ENCODE measurements at regions not wholly inside any gene's neighbourhood (a gene's known extent, or its start where the extent isn't known, plus 50 kb on each side); places are given as distances from the start of the nearest gene placed in this dataset.

DNA sequence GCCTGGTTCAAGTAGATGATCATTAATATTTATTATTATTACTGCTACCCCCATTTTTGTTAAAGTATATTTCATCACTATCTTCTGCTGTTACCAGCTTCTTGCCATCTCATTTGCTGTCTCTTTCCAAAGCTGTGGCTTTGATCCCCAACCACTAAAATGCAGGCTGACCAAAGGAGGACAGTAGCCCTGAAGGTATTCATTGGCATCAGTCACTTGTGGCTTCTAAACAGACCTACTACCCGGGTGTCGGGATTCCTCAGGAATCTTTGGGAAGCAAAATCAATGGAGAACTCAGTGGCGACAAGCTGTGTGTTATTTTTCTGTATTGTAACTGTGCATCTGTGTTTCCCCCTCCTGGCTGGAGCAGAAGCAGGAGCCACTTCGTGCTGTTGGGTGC is 379.2 kb upstream of the ERCC4 start:
- no peaks in the 10 kb centered on the region for H3K27me3 ChIP-seq (ENCODE audit: low read length)
- H3K9ac ChIP-seq (ENCODE audit: low read length) = no peak overlapping the region
- H3K27ac ChIP-seq (ENCODE audit: low read length) = no peak overlapping the region
- no peaks in the 10 kb centered on the region for H3K9me3 ChIP-seq (ENCODE audit: low read length)
- no peaks in the 10 kb centered on the region for H4K20me1 ChIP-seq (ENCODE audit: insufficient read depth, low read depth, low read length)
- no peak overlapping the region for H2AFZ ChIP-seq (ENCODE audit: low read length)
- no peak for DNase-seq
- H3K9me2 ChIP-seq (replicated peaks; ENCODE audit: insufficient read depth, low read length) = no peaks in the 10 kb centered on the region
- H3K4me3 ChIP-seq (ENCODE audit: low read length) = no peak overlapping the region
- no peaks in the 10 kb centered on the region for H3K36me3 ChIP-seq (ENCODE audit: insufficient read depth, low read length)
- H3K79me2 ChIP-seq (ENCODE audit: low read length) = no peaks in the 10 kb centered on the region
- H3K4me1 ChIP-seq (ENCODE audit: low read length) = no peaks in the 10 kb centered on the region
- H3K4me2 ChIP-seq (ENCODE audit: low read depth, low read length, poor library complexity, severe bottlenecking) = no peak overlapping the region

DNA sequence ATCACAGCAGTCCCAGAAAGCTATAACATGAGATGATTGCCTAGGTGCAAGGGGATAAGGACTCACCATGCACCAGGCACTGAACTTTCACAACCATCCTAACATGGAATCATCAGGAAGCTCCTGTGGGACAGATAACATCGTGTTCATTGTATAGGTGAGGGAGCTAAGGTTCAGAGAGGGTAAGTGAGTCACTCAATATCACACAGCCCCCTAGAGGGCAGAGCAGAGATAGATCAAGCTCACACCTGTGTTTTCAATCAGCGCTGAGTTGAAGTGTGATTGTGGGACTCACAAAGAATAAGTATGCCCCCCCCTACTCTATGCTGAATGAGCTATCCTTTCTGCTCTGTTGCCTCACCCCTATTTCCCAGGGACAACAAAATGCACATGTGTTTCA is 377.7 kb upstream of the ERCC4 start:
- no peak overlapping the region for H3K4me3 ChIP-seq (ENCODE audit: low read length)
- H3K9me3 ChIP-seq (ENCODE audit: low read length) = no peaks in the 10 kb centered on the region
- H3K4me1 ChIP-seq (ENCODE audit: low read length) = no peaks in the 10 kb centered on the region
- H3K4me2 ChIP-seq (ENCODE audit: low read depth, low read length, poor library complexity, severe bottlenecking) = no peak overlapping the region
- H3K79me2 ChIP-seq (ENCODE audit: low read length) = no peaks in the 10 kb centered on the region
- H3K9me2 ChIP-seq (replicated peaks; ENCODE audit: insufficient read depth, low read length) = no peaks in the 10 kb centered on the region
- no peaks in the 10 kb centered on the region for H3K27me3 ChIP-seq (ENCODE audit: low read length)
- no peak overlapping the region for H2AFZ ChIP-seq (ENCODE audit: low read length)
- H3K9ac ChIP-seq (ENCODE audit: low read length) = no peak overlapping the region
- H4K20me1 ChIP-seq (ENCODE audit: insufficient read depth, low read depth, low read length) = no peaks in the 10 kb centered on the region
- H3K36me3 ChIP-seq (ENCODE audit: insufficient read depth, low read length) = no peaks in the 10 kb centered on the region
- no peak overlapping the region for H3K27ac ChIP-seq (ENCODE audit: low read length)
- DNase-seq = no peak

DNA sequence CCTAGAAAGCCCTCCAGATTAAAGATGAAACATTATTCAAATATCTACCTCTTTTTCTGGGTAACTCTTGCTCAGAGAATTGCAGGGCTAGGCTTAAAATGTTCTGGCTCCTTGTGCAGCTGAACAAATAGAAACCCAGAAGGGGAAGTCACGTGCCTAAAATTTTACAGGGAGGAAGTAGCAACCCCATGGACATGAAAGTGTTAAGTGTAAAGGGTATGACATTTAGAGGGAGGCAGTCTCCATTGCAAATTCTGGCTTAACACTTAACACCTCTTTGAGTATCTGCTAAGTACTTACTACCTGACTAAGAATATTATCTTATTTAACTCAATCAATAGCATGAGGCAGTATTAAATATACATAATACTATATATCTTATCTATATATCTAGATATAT is 376.1 kb upstream of the ERCC4 start:
- Histone ChIP-seq H3K4me2 (ENCODE audit: low read depth, low read length, poor library complexity, severe bottlenecking) (no peak overlapping the region), H3K9ac (ENCODE audit: low read length) (no peak overlapping the region), H3K27me3 (ENCODE audit: low read length) (no peaks in the 10 kb centered on the region), H3K4me3 (ENCODE audit: low read length) (no peak overlapping the region), H3K36me3 (ENCODE audit: insufficient read depth, low read length) (no peaks in the 10 kb centered on the region), H3K4me1 (ENCODE audit: low read length) (no peaks in the 10 kb centered on the region), H3K9me3 (ENCODE audit: low read length) (no peaks in the 10 kb centered on the region), H2AFZ (ENCODE audit: low read length) (no peak overlapping the region), H3K79me2 (ENCODE audit: low read length) (no peaks in the 10 kb centered on the region), H3K9me2 (replicated peaks; ENCODE audit: insufficient read depth, low read length) (no peaks in the 10 kb centered on the region), H3K27ac (ENCODE audit: low read length) (no peak overlapping the region), H4K20me1 (ENCODE audit: insufficient read depth, low read depth, low read length) (no peaks in the 10 kb centered on the region)
- no peak for DNase-seq

DNA sequence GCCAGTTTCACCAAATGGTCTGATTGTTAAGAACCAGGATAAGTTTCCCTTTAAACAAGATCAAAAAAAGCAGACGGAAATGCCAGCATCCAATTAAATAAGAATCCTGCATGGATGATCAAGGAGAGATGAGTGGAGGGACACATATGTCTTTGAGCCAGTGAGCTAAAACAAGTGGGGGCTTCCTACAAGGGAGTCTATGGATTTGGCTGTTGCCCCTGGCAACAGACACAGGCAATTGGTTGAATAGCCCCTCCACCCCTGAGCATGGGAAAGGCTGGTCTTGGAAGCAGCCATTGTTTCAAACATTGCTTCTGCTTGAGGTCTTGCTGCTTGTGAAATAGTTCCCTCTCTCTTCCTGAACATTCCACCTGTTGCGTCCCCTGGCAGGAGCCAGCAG is 374.7 kb upstream of the ERCC4 start:
- H3K4me1 ChIP-seq (ENCODE audit: low read length) = no peaks in the 10 kb centered on the region
- no peaks in the 10 kb centered on the region for H4K20me1 ChIP-seq (ENCODE audit: insufficient read depth, low read depth, low read length)
- DNase-seq = no peak
- no peaks in the 10 kb centered on the region for H3K36me3 ChIP-seq (ENCODE audit: insufficient read depth, low read length)
- no peaks in the 10 kb centered on the region for H3K9me3 ChIP-seq (ENCODE audit: low read length)
- H2AFZ ChIP-seq (ENCODE audit: low read length) = no peak overlapping the region
- H3K79me2 ChIP-seq (ENCODE audit: low read length) = no peaks in the 10 kb centered on the region
- H3K4me3 ChIP-seq (ENCODE audit: low read length) = no peak overlapping the region
- no peak overlapping the region for H3K4me2 ChIP-seq (ENCODE audit: low read depth, low read length, poor library complexity, severe bottlenecking)
- H3K27ac ChIP-seq (ENCODE audit: low read length) = no peak overlapping the region
- H3K9ac ChIP-seq (ENCODE audit: low read length) = no peak overlapping the region
- H3K9me2 ChIP-seq (replicated peaks; ENCODE audit: insufficient read depth, low read length) = no peaks in the 10 kb centered on the region
- H3K27me3 ChIP-seq (ENCODE audit: low read length) = no peaks in the 10 kb centered on the region

DNA sequence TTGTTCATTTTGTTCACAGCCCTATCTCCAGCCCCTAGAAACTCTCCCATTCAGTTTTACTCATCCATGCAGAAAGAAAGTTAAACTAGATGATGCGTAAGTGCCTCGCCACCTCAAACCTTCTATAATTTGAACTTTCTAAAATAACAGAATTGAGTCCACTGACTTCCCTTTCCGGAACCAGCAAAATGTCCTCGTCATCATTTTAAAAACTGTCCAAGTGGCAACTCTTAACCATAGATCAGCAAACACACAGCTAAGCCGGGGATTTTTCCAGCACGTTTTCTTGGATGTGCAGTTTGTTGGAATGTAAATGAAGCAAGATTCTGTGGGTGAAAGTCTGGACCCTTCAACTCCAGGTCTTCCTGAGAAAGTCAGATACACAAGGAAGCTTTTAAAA is 369.7 kb upstream of the ERCC4 start:
- H3K27me3 ChIP-seq (ENCODE audit: low read length) = no peaks in the 10 kb centered on the region
- no peak overlapping the region for H3K4me2 ChIP-seq (ENCODE audit: low read depth, low read length, poor library complexity, severe bottlenecking)
- H3K9me2 ChIP-seq (replicated peaks; ENCODE audit: insufficient read depth, low read length) = no peaks in the 10 kb centered on the region
- H2AFZ ChIP-seq (ENCODE audit: low read length) = no peak overlapping the region
- H4K20me1 ChIP-seq (ENCODE audit: insufficient read depth, low read depth, low read length) = no peaks in the 10 kb centered on the region
- no peak overlapping the region for H3K4me3 ChIP-seq (ENCODE audit: low read length)
- no peaks in the 10 kb centered on the region for H3K4me1 ChIP-seq (ENCODE audit: low read length)
- no peaks in the 10 kb centered on the region for H3K79me2 ChIP-seq (ENCODE audit: low read length)
- no peak overlapping the region for H3K27ac ChIP-seq (ENCODE audit: low read length)
- H3K36me3 ChIP-seq (ENCODE audit: insufficient read depth, low read length) = no peaks in the 10 kb centered on the region
- no peak for DNase-seq
- no peaks in the 10 kb centered on the region for H3K9me3 ChIP-seq (ENCODE audit: low read length)
- H3K9ac ChIP-seq (ENCODE audit: low read length) = no peak overlapping the region

DNA sequence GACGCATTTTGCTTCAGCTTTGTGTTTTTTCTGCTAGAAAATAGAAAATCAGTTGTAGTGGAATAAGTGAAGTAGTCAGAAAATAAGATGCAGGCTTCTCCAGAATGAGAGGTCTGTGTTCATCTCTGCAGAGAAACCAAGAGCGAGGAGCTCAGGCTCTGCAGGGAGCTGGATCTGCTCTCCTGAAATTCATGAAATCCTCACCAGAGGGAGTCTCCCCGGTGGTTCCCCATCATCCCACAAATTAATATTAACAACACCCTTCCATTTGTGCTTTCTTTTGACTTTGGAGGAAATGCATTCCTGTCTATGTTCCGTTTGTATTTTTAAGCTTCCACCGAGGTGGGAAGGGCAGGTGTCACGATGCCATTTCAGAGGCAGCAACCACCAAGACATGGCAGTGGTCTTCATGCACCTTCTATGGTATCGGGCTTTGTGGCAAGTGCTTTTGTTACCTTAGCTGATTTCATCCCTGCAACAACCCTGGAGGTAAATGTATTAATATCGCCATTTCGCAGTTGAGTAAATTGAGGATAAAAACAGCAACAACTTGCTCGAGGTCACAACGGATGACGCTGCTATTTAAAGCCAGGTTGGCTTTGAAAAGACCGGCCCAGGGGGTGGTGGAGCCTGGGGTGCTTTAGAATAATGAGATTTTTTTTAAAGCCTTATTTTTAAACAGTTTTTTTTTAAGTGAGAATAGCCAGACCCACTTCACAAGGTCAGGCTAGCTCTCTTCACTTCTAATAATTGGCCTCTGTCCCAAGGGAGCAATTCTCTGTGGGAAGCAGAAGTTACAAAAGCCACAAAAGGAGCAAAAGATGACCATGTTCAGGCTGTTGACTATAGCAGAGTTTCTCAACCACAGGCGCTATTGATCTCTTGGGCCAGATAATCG is 367.6 kb upstream of the ERCC4 start:
- no peak overlapping the region for H3K4me2 ChIP-seq (ENCODE audit: low read depth, low read length, poor library complexity, severe bottlenecking)
- H2AFZ ChIP-seq (ENCODE audit: low read length) = no peak overlapping the region
- H3K79me2 ChIP-seq (ENCODE audit: low read length) = no peaks in the 10 kb centered on the region
- no peak overlapping the region for H3K27ac ChIP-seq (ENCODE audit: low read length)
- H3K9me2 ChIP-seq (replicated peaks; ENCODE audit: insufficient read depth, low read length) = no peaks in the 10 kb centered on the region
- DNase-seq = no peak
- H3K36me3 ChIP-seq (ENCODE audit: insufficient read depth, low read length) = no peaks in the 10 kb centered on the region
- no peaks in the 10 kb centered on the region for H3K4me1 ChIP-seq (ENCODE audit: low read length)
- H3K9me3 ChIP-seq (ENCODE audit: low read length) = no peaks in the 10 kb centered on the region
- no peak overlapping the region for H3K9ac ChIP-seq (ENCODE audit: low read length)
- no peak overlapping the region for H3K4me3 ChIP-seq (ENCODE audit: low read length)
- H3K27me3 ChIP-seq (ENCODE audit: low read length) = no peaks in the 10 kb centered on the region
- no peaks in the 10 kb centered on the region for H4K20me1 ChIP-seq (ENCODE audit: insufficient read depth, low read depth, low read length)

DNA sequence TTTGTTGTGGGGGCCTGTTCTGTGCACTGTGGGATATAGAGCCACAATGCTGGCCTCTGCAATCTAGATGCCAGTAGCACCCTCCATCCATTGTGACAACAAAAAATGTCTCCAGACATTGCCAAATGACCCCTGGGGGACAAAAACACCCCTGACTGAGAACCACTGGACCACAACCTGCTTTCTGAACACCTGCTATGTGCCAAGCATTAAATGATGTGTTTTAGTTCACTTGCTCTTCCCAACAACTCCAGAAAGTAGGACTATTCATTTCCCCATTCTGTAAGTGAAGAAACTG is 367.0 kb upstream of the ERCC4 start:
- H3K9me2 ChIP-seq (replicated peaks; ENCODE audit: insufficient read depth, low read length) = no peaks in the 10 kb centered on the region
- no peak for DNase-seq
- H3K27ac ChIP-seq (ENCODE audit: low read length) = no peak overlapping the region
- no peaks in the 10 kb centered on the region for H4K20me1 ChIP-seq (ENCODE audit: insufficient read depth, low read depth, low read length)
- no peak overlapping the region for H3K9ac ChIP-seq (ENCODE audit: low read length)
- no peak overlapping the region for H3K4me3 ChIP-seq (ENCODE audit: low read length)
- no peaks in the 10 kb centered on the region for H3K27me3 ChIP-seq (ENCODE audit: low read length)
- H3K4me2 ChIP-seq (ENCODE audit: low read depth, low read length, poor library complexity, severe bottlenecking) = no peak overlapping the region
- no peaks in the 10 kb centered on the region for H3K79me2 ChIP-seq (ENCODE audit: low read length)
- no peaks in the 10 kb centered on the region for H3K9me3 ChIP-seq (ENCODE audit: low read length)
- H3K36me3 ChIP-seq (ENCODE audit: insufficient read depth, low read length) = no peaks in the 10 kb centered on the region
- no peak overlapping the region for H2AFZ ChIP-seq (ENCODE audit: low read length)
- no peaks in the 10 kb centered on the region for H3K4me1 ChIP-seq (ENCODE audit: low read length)

DNA sequence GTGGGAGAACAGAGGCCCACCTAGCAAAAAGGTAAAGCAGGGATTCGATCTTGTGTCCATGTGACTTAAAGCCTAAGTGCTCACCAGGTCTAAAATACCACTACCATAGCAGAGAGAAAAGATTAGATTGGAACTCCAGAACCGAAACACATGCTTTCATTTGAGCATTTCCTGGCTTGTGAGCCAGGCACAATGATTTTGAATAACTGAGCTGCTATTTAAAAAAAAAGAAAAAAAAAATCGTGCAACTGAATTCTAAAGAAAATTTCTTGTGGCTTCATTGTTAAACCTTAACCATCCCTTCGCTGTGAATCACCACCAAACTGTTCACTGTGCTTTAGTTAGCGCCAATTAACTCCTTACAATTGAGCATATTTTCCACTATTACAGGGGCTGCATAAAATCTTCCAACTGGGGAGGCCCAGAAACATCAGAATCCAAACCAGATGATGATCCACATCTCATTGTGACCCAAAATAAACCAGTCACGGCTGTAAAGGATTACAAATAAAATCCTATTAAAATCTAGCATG is 366.4 kb upstream of the ERCC4 start:
- no peaks in the 10 kb centered on the region for H3K4me1 ChIP-seq (ENCODE audit: low read length)
- H3K27ac ChIP-seq (ENCODE audit: low read length) = no peak overlapping the region
- H4K20me1 ChIP-seq (ENCODE audit: insufficient read depth, low read depth, low read length) = no peaks in the 10 kb centered on the region
- no peaks in the 10 kb centered on the region for H3K36me3 ChIP-seq (ENCODE audit: insufficient read depth, low read length)
- H3K9ac ChIP-seq (ENCODE audit: low read length) = no peak overlapping the region
- no peaks in the 10 kb centered on the region for H3K79me2 ChIP-seq (ENCODE audit: low read length)
- no peak overlapping the region for H3K4me2 ChIP-seq (ENCODE audit: low read depth, low read length, poor library complexity, severe bottlenecking)
- no peak overlapping the region for H3K4me3 ChIP-seq (ENCODE audit: low read length)
- H3K9me2 ChIP-seq (replicated peaks; ENCODE audit: insufficient read depth, low read length) = no peaks in the 10 kb centered on the region
- no peaks in the 10 kb centered on the region for H3K27me3 ChIP-seq (ENCODE audit: low read length)
- no peaks in the 10 kb centered on the region for H3K9me3 ChIP-seq (ENCODE audit: low read length)
- H2AFZ ChIP-seq (ENCODE audit: low read length) = no peak overlapping the region
- DNase-seq = no peak
